CD8-positive, alpha-beta memory T cell (primary cell): ENCODE measurements at regions not wholly inside any gene's neighbourhood (a gene's known extent, or its start where the extent isn't known, plus 50 kb on each side); places are given as distances from the start of the nearest gene placed in this dataset.

ENCODE experiments used
- CTCF ChIA-PET: fragments of 350-600 bp; sonication (Branson Sonifier 250); formaldehyde crosslinking; loops from one replicate; lab custom pipeline; 2021; ENCODE audit warnings: antibody characterized with exemption; lab: Charles Lee
- POLR2A ChIA-PET: fragments of 350-600 bp; sonication (Branson Sonifier 250); formaldehyde crosslinking; loops from one replicate; lab custom pipeline; 2021; ENCODE audit warnings: antibody characterized with exemption; lab: Charles Lee
- DNase-seq, 5 donors: peaks; one replicate each; pipeline versions ENCODE4 v3.0.0 to v3.0.0-alpha.2; 2020 to 2022; ENCODE audit warnings: mixed read lengths in 1 of 5
- H3K27ac ChIP-seq: one replicate; pipeline ENCODE4 v1.7.0; 2013; ENCODE audit warnings: low read depth, mild to moderate bottlenecking, low read length, moderate library complexity
- H3K27me3 ChIP-seq: 2 replicates; pipeline ENCODE4 v1.7.0; 2013; ENCODE audit warnings: low read length, mild to moderate bottlenecking; ENCODE audit not compliant: insufficient read depth, poor library complexity, severe bottlenecking
- H3K36me3 ChIP-seq: 2 replicates; pipeline ENCODE4 v1.7.0; 2013; ENCODE audit warnings: mild to moderate bottlenecking, low read length, moderate library complexity; ENCODE audit not compliant: insufficient read depth
- H3K4me1 ChIP-seq: 2 replicates; pipeline ENCODE4 v1.7.0; 2013; ENCODE audit warnings: mild to moderate bottlenecking, low read length, moderate library complexity; ENCODE audit not compliant: insufficient read depth
- H3K4me3 ChIP-seq: 2 replicates; pipeline ENCODE4 v1.7.0; 2013; ENCODE audit warnings: mild to moderate bottlenecking, low read length
- H3K9me3 ChIP-seq: 2 replicates; pipeline ENCODE4 v1.7.0; 2013; ENCODE audit warnings: mild to moderate bottlenecking, low read length
- H3K27ac Mint-ChIP-seq, 8 donors: one replicate each; pipeline ENCODE4 v1.8.0; 2020 to 2021; ENCODE audit warnings: mixed read lengths in 8 of 8, mild to moderate bottlenecking in 6 of 8, inconsistent platforms in 3 of 8, moderate library complexity in 3 of 8
- H3K27me3 Mint-ChIP-seq, 2 donors: one replicate each; pipeline ENCODE4 v1.8.0; 2020 to 2021; ENCODE audit warnings: mixed read lengths in 2 of 2, mild to moderate bottlenecking in 1 of 2, moderate library complexity in 1 of 2
- H3K36me3 Mint-ChIP-seq, 3 donors: one replicate each; pipeline ENCODE4 v1.8.0; 2020 to 2021; ENCODE audit warnings: mixed read lengths in 3 of 3, inconsistent platforms in 1 of 3, mild to moderate bottlenecking in 1 of 3
- H3K4me1 Mint-ChIP-seq, 3 donors: one replicate each; pipeline ENCODE4 v1.8.0; 2020 to 2021; ENCODE audit warnings: mixed read lengths in 3 of 3, inconsistent platforms in 1 of 3, mild to moderate bottlenecking in 1 of 3
- H3K4me3 Mint-ChIP-seq, 7 donors: one replicate each; pipeline ENCODE4 v1.8.0; 2020 to 2021; ENCODE audit warnings: mixed read lengths in 7 of 7, mild to moderate bottlenecking in 6 of 7, moderate library complexity in 4 of 7, inconsistent platforms in 2 of 7
- H3K9me3 Mint-ChIP-seq, 5 donors: one replicate each; pipeline ENCODE4 v1.8.0; 2020 to 2022; ENCODE audit warnings: mixed read lengths in 5 of 5, mild to moderate bottlenecking in 3 of 5, moderate library complexity in 2 of 5, inconsistent platforms in 1 of 5

- DNase-seq = no peak
- Histone ChIP-seq H3K27me3 (no peaks in the 10 kb centered on the region), H3K4me1 (no peaks in the 10 kb centered on the region), H3K9me3 (no peaks in the 10 kb centered on the region), H3K4me3 (no peak overlapping the region), H3K36me3 (no peaks in the 10 kb centered on the region), H3K27ac (no peak overlapping the region)
- ChIA-PET CTCF (no interaction called here), POLR2A (no interaction called here)
- Mint-ChIP-seq H3K27me3 (peaks cover 0 to 4% of the 10 kb centered on the region in 2 donors), H3K27ac (no peak overlapping the region), H3K36me3 (no peaks in the 10 kb centered on the region), H3K4me3 (no peak overlapping the region), H3K4me1 (no peaks in the 10 kb centered on the region), H3K9me3 (peaks cover 0 to 12% (median 2%) of the 10 kb centered on the region in 5 donors)
Measured at GRCh38 chr1:83781667-83782066, 217.3 kb downstream of the TTLL7 start.

- Mint-ChIP-seq H3K27ac (no peak overlapping the region), H3K27me3 (peaks cover 0 to 2% of the 10 kb centered on the region in 2 donors), H3K36me3 (no peaks in the 10 kb centered on the region), H3K4me3 (no peak overlapping the region), H3K9me3 (peaks cover 0 to 12% (median 2%) of the 10 kb centered on the region in 5 donors), H3K4me1 (no peaks in the 10 kb centered on the region)
- DNase-seq = no peak
- POLR2A ChIA-PET = no interaction called here
- no peaks in the 10 kb centered on the region for H3K4me1 ChIP-seq
- H3K27me3 ChIP-seq = no peaks in the 10 kb centered on the region
- H3K4me3 ChIP-seq = no peak overlapping the region
- no peaks in the 10 kb centered on the region for H3K36me3 ChIP-seq
- H3K27ac ChIP-seq = no peak overlapping the region
- CTCF ChIA-PET = no interaction called here
- H3K9me3 ChIP-seq = no peaks in the 10 kb centered on the region
Measured at GRCh38 chr1:83779565-83779964, 219.4 kb downstream of the TTLL7 start.

- CTCF ChIA-PET = no interaction called here
- Histone ChIP-seq H3K27ac (no peak overlapping the region), H3K4me3 (no peak overlapping the region), H3K4me1 (no peaks in the 10 kb centered on the region), H3K36me3 (no peaks in the 10 kb centered on the region), H3K9me3 (no peaks in the 10 kb centered on the region), H3K27me3 (no peaks in the 10 kb centered on the region)
- no peaks in the 10 kb centered on the region for H3K36me3 Mint-ChIP-seq
- peaks cover 0 to 3% (median 0%) of the 10 kb centered on the region in 5 donors for H3K9me3 Mint-ChIP-seq
- H3K4me1 Mint-ChIP-seq = no peaks in the 10 kb centered on the region
- no peak for DNase-seq
- H3K27ac Mint-ChIP-seq = no peak overlapping the region
- H3K27me3 Mint-ChIP-seq = peaks cover 0 to 2% of the 10 kb centered on the region in 2 donors
- H3K4me3 Mint-ChIP-seq = no peak overlapping the region
- POLR2A ChIA-PET = no interaction called here
Measured at GRCh38 chr1:83777758-83778101, 221.2 kb downstream of the TTLL7 start.

GRCh38 chr1:83776913-83777757 lies 221.8 kb downstream of the TTLL7 start:
- no peaks in the 10 kb centered on the region for H3K9me3 ChIP-seq
- H3K27me3 Mint-ChIP-seq = peaks cover 0 to 2% of the 10 kb centered on the region in 2 donors
- H3K27ac ChIP-seq = no peak overlapping the region
- H3K4me3 ChIP-seq = no peak overlapping the region
- POLR2A ChIA-PET = no interaction called here
- no peak for DNase-seq
- H3K36me3 Mint-ChIP-seq = no peaks in the 10 kb centered on the region
- CTCF ChIA-PET = no interaction called here
- H3K4me1 ChIP-seq = no peaks in the 10 kb centered on the region
- no peak overlapping the region for H3K4me3 Mint-ChIP-seq
- peaks cover 0 to 3% (median 0%) of the 10 kb centered on the region in 5 donors for H3K9me3 Mint-ChIP-seq
- H3K4me1 Mint-ChIP-seq = no peaks in the 10 kb centered on the region
- H3K27me3 ChIP-seq = no peaks in the 10 kb centered on the region
- H3K36me3 ChIP-seq = no peaks in the 10 kb centered on the region
- H3K27ac Mint-ChIP-seq = no peak overlapping the region

GRCh38 chr1:83775977-83776603 lies 222.8 kb downstream of the TTLL7 start:
- POLR2A ChIA-PET = no interaction called here
- no peaks in the 10 kb centered on the region for H3K27me3 ChIP-seq
- CTCF ChIA-PET = no interaction called here
- no peak overlapping the region for H3K4me3 ChIP-seq
- Mint-ChIP-seq H3K4me1 (no peaks in the 10 kb centered on the region), H3K27ac (no peak overlapping the region), H3K27me3 (no peaks in the 10 kb centered on the region), H3K36me3 (no peaks in the 10 kb centered on the region), H3K9me3 (no peaks in the 10 kb centered on the region), H3K4me3 (no peak overlapping the region)
- no peaks in the 10 kb centered on the region for H3K9me3 ChIP-seq
- H3K4me1 ChIP-seq = no peaks in the 10 kb centered on the region
- DNase-seq = no peak
- H3K27ac ChIP-seq = no peak overlapping the region
- no peaks in the 10 kb centered on the region for H3K36me3 ChIP-seq

- H3K27ac Mint-ChIP-seq = no peak overlapping the region
- Histone ChIP-seq H3K27me3 (no peaks in the 10 kb centered on the region), H3K27ac (no peak overlapping the region), H3K36me3 (no peaks in the 10 kb centered on the region), H3K9me3 (no peaks in the 10 kb centered on the region), H3K4me3 (no peak overlapping the region), H3K4me1 (no peaks in the 10 kb centered on the region)
- peaks cover 0 to 10% (median 10%) of the 10 kb centered on the region in 3 donors for H3K4me1 Mint-ChIP-seq
- H3K27me3 Mint-ChIP-seq = no peaks in the 10 kb centered on the region
- ChIA-PET CTCF (no interaction called here), POLR2A (no interaction called here)
- H3K9me3 Mint-ChIP-seq = no peaks in the 10 kb centered on the region
- no peaks in the 10 kb centered on the region for H3K36me3 Mint-ChIP-seq
- no peak overlapping the region for H3K4me3 Mint-ChIP-seq
- no peak for DNase-seq
Measured at GRCh38 chr1:83773059-83773458, 225.9 kb downstream of the TTLL7 start.

- no peak overlapping the region for H3K4me3 ChIP-seq
- H3K9me3 ChIP-seq = no peaks in the 10 kb centered on the region
- no peak for DNase-seq
- no peaks in the 10 kb centered on the region for H3K4me1 ChIP-seq
- CTCF ChIA-PET = no interaction called here
- H3K9me3 Mint-ChIP-seq = no peaks in the 10 kb centered on the region
- H3K27me3 Mint-ChIP-seq = no peaks in the 10 kb centered on the region
- POLR2A ChIA-PET = no interaction called here
- peaks cover 0 to 10% (median 10%) of the 10 kb centered on the region in 3 donors for H3K4me1 Mint-ChIP-seq
- no peak overlapping the region for H3K27ac ChIP-seq
- no peaks in the 10 kb centered on the region for H3K27me3 ChIP-seq
- H3K4me3 Mint-ChIP-seq = no peak overlapping the region
- no peaks in the 10 kb centered on the region for H3K36me3 ChIP-seq
- no peak overlapping the region for H3K27ac Mint-ChIP-seq
- H3K36me3 Mint-ChIP-seq = no peaks in the 10 kb centered on the region
Measured at GRCh38 chr1:83770319-83770661, 228.6 kb downstream of the TTLL7 start.

- Mint-ChIP-seq H3K36me3 (no peaks in the 10 kb centered on the region), H3K27me3 (no peaks in the 10 kb centered on the region), H3K9me3 (no peaks in the 10 kb centered on the region), H3K4me3 (no peak overlapping the region), H3K27ac (no peak overlapping the region), H3K4me1 (peaks cover 0 to 10% (median 10%) of the 10 kb centered on the region in 3 donors)
- Histone ChIP-seq H3K27ac (no peak overlapping the region), H3K27me3 (no peaks in the 10 kb centered on the region), H3K4me1 (no peaks in the 10 kb centered on the region), H3K36me3 (no peaks in the 10 kb centered on the region), H3K9me3 (no peaks in the 10 kb centered on the region), H3K4me3 (no peak overlapping the region)
- no peak for DNase-seq
- ChIA-PET POLR2A (no interaction called here), CTCF (no interaction called here)
Measured at GRCh38 chr1:83769594-83770318, 229.2 kb downstream of the TTLL7 start.
